Mesenchymal stem cell (in vitro differentiated cells and primary cell): ENCODE measurements at regions not wholly inside any gene's neighbourhood (a gene's known extent, or its start where the extent isn't known, plus 50 kb on each side); places are given as distances from the start of the nearest gene placed in this dataset.

Source experiments
- DNase-seq: peaks from one replicate; pipeline ENCODE4 v3.0.0-alpha.2; 2013
- H2AFZ ChIP-seq: one replicate; pipeline ENCODE4 v1.6.1; 2013; ENCODE audit warnings: low read depth, mild to moderate bottlenecking, control low read depth, inconsistent platforms, low read length, moderate library complexity
- H2AK5ac ChIP-seq: 2 replicates; pipeline ENCODE4 v1.6.1; 2013; ENCODE audit warnings: low read length, moderate library complexity, mild to moderate bottlenecking, inconsistent platforms; ENCODE audit not compliant: severe bottlenecking
- H2BK120ac ChIP-seq: one replicate; pipeline ENCODE4 v1.6.1; 2013; ENCODE audit warnings: low read depth, mild to moderate bottlenecking, inconsistent platforms, low read length, moderate library complexity
- H2BK12ac ChIP-seq, 2 experiments: one replicate each; pipeline ENCODE4 v1.6.1; 2013; ENCODE audit warnings: inconsistent platforms in 2 of 2, low read length in 2 of 2, mild to moderate bottlenecking in 2 of 2, moderate library complexity in 2 of 2, control low read depth in 1 of 2
- H2BK15ac ChIP-seq: one replicate; pipeline ENCODE4 v1.6.1; 2013; ENCODE audit warnings: mild to moderate bottlenecking, low read depth, inconsistent platforms; ENCODE audit not compliant: poor library complexity, severe bottlenecking
- H2BK5ac ChIP-seq: 2 replicates; pipeline ENCODE4 v1.6.1; 2013; ENCODE audit warnings: low read depth, mild to moderate bottlenecking, low read length, control low read depth, inconsistent platforms; ENCODE audit not compliant: poor library complexity, severe bottlenecking
- H3K14ac ChIP-seq, 2 experiments: one replicate each; pipeline ENCODE4 v1.6.1; 2013; ENCODE audit warnings: inconsistent platforms in 2 of 2, low read length in 2 of 2, control low read depth in 1 of 2, mild to moderate bottlenecking in 1 of 2, moderate library complexity in 1 of 2
- H3K18ac ChIP-seq, 2 experiments: one replicate each; pipeline ENCODE4 v1.6.1; 2013; ENCODE audit warnings: inconsistent platforms in 2 of 2, low read length in 2 of 2, control low read depth in 1 of 2, low read depth in 1 of 2, mild to moderate bottlenecking in 1 of 2
- H3K23ac ChIP-seq, 2 experiments: one replicate each; pipeline ENCODE4 v1.6.1; 2013; ENCODE audit warnings: inconsistent platforms in 2 of 2, low read length in 2 of 2, mild to moderate bottlenecking in 2 of 2, moderate library complexity in 2 of 2, control low read depth in 1 of 2
- H3K27ac ChIP-seq: 2 replicates; pipeline ENCODE4 v1.5.1; 2013; ENCODE audit warnings: mild to moderate bottlenecking, moderate library complexity, low read length, control low read depth, inconsistent platforms; ENCODE audit not compliant: poor library complexity, severe bottlenecking
- H3K27me3 ChIP-seq, 2 experiments: 2 replicates each; pipeline versions ENCODE4 v1.6.1 to v1.7.0; 2013; ENCODE audit warnings: low read length in 2 of 2, mild to moderate bottlenecking in 2 of 2, moderate library complexity in 2 of 2, control low read depth in 1 of 2, inconsistent platforms in 1 of 2; ENCODE audit not compliant: control insufficient read depth in 1 of 2, insufficient read depth in 1 of 2
- H3K36me3 ChIP-seq, 2 experiments: 2 replicates each; pipeline versions ENCODE4 v1.6.1 to v1.7.0; 2013; ENCODE audit warnings: low read length in 2 of 2, control low read depth in 1 of 2, inconsistent platforms in 1 of 2, low read depth in 1 of 2, mild to moderate bottlenecking in 1 of 2; ENCODE audit not compliant: insufficient read depth in 2 of 2, control insufficient read depth in 1 of 2
- H3K4ac ChIP-seq, 2 experiments: one replicate each; pipeline ENCODE4 v1.6.1; 2013; ENCODE audit warnings: inconsistent platforms in 2 of 2, low read length in 2 of 2, mild to moderate bottlenecking in 2 of 2, moderate library complexity in 2 of 2, control low read depth in 1 of 2, low read depth in 1 of 2
- H3K4me1 ChIP-seq: 2 replicates; pipeline ENCODE4 v1.6.1; 2013; ENCODE audit warnings: low read depth, low read length, control low read depth; ENCODE audit not compliant: control insufficient read depth, insufficient read depth
- H3K4me2 ChIP-seq: 2 replicates; pipeline ENCODE4 v1.6.1; 2013; ENCODE audit warnings: low read length, mild to moderate bottlenecking, inconsistent platforms; ENCODE audit not compliant: poor library complexity, severe bottlenecking
- H3K4me3 ChIP-seq, 2 experiments: 2 replicates each; pipeline versions ENCODE4 v1.5.1 to v1.7.0; 2013; ENCODE audit warnings: low read length in 2 of 2, mild to moderate bottlenecking in 2 of 2, control low read depth in 1 of 2, low read depth in 1 of 2; ENCODE audit not compliant: insufficient read depth in 1 of 2
- H3K79me1 ChIP-seq: replicated peaks from 2 replicates; pipeline ENCODE4 v1.6.1; 2013; ENCODE audit warnings: mild to moderate bottlenecking, control low read depth, low read length, inconsistent platforms; ENCODE audit not compliant: poor library complexity, severe bottlenecking
- H3K9ac ChIP-seq: 2 replicates; pipeline ENCODE4 v1.7.0; 2013; ENCODE audit warnings: mild to moderate bottlenecking, low read length, moderate library complexity
- H3K9me3 ChIP-seq: 2 replicates; pipeline ENCODE4 v1.7.0; 2013; ENCODE audit warnings: mild to moderate bottlenecking, low read length; ENCODE audit not compliant: control insufficient read depth
- H4K8ac ChIP-seq: one replicate; pipeline ENCODE4 v1.6.1; 2013; ENCODE audit warnings: inconsistent platforms, mild to moderate bottlenecking, low read length, moderate library complexity
- H4K91ac ChIP-seq: one replicate; pipeline ENCODE4 v1.6.1; 2013; ENCODE audit warnings: mild to moderate bottlenecking, low read length, inconsistent platforms
- WGBS: methylation state at CpG from one replicate; pipeline ENCODE4 v1.1.7; 2013; ENCODE audit warnings: mixed read lengths; 5-methylcytosine and 5-hydroxymethylcytosine counted together

DNA sequence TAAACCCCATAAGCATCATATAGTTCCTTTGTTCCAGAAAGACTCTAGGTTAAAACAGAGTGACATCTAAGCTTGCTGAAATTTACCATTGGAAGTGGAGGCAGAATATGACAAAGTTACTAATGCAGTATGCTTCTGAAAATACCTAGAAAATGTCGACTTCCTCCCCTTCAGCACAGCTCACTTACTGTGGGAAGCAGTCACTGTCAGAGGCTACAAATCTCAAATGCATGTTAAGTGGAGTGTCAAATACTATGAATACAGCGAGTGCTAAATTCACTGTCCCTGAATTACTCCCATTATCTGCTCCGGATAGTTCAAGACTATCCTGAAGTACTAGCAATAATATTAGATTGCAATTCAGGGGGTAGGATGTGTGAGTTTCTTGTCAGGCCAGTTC, 1454.6 kb downstream of the AACS start:
- Histone ChIP-seq H3K4me2 (no peak overlapping the region), H2AK5ac (no peak overlapping the region), H3K36me3 (no peaks in the 10 kb centered on the region), H3K4me1 (no peaks in the 10 kb centered on the region), H3K18ac (no peak overlapping the region), H3K27me3 (no peaks in the 10 kb centered on the region), H4K91ac (no peak overlapping the region), H3K9ac (no peak overlapping the region), H3K23ac (no peak overlapping the region), H2AFZ (no peak overlapping the region), H4K8ac (no peak overlapping the region), H3K79me1 (no peaks in the 10 kb centered on the region), H2BK120ac (no peak overlapping the region), H3K9me3 (no peaks in the 10 kb centered on the region), H2BK12ac (no peak overlapping the region), H2BK15ac (no peak overlapping the region), H3K4ac (no peak overlapping the region), H3K4me3 (no peak overlapping the region), H3K14ac (no peak overlapping the region), H2BK5ac (no peak overlapping the region), H3K27ac (no peak overlapping the region)
- DNase-seq = no peak
- 57% methylated on average over 1 of the region's 3 CpGs for WGBS

DNA sequence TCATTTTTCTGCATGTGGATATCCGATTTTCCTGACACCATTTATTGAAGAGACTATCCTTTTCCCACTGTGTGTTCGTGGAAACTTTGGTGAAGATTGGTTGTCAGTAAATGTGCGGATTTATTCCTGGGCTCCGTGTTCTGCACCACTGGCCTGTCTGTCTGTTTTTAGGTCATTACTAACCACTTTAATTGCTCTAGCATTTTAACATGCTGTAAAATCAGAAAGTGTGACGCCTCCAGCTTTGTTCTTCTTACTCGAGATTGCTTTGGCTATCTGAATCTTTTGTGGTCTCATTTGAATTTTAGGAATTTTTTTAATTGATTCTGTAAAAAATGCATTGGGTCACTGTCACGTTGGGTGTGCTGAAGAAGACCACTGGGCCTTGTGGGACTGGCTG, 1458.7 kb downstream of the AACS start:
- no peak overlapping the region for H3K4me2 ChIP-seq
- no peak overlapping the region for H2AK5ac ChIP-seq
- H3K36me3 ChIP-seq = no peaks in the 10 kb centered on the region
- no peak overlapping the region for H3K23ac ChIP-seq
- no peak overlapping the region for H4K91ac ChIP-seq
- H3K27ac ChIP-seq = no peak overlapping the region
- H3K18ac ChIP-seq = no peak overlapping the region
- H3K27me3 ChIP-seq = no peaks in the 10 kb centered on the region
- H3K14ac ChIP-seq = no peak overlapping the region
- no peak overlapping the region for H2BK15ac ChIP-seq
- no peak overlapping the region for H2AFZ ChIP-seq
- no peak overlapping the region for H2BK12ac ChIP-seq
- H3K4ac ChIP-seq = no peak overlapping the region
- no peak overlapping the region for H3K9ac ChIP-seq
- H3K79me1 ChIP-seq = no peaks in the 10 kb centered on the region
- no peak overlapping the region for H3K4me3 ChIP-seq
- no peak overlapping the region for H2BK120ac ChIP-seq
- DNase-seq = no peak
- H3K9me3 ChIP-seq = no peaks in the 10 kb centered on the region
- H2BK5ac ChIP-seq = no peak overlapping the region
- 50% methylated on average over 4 of the region's 7 CpGs for WGBS
- H4K8ac ChIP-seq = no peak overlapping the region
- H3K4me1 ChIP-seq = no peaks in the 10 kb centered on the region

DNA sequence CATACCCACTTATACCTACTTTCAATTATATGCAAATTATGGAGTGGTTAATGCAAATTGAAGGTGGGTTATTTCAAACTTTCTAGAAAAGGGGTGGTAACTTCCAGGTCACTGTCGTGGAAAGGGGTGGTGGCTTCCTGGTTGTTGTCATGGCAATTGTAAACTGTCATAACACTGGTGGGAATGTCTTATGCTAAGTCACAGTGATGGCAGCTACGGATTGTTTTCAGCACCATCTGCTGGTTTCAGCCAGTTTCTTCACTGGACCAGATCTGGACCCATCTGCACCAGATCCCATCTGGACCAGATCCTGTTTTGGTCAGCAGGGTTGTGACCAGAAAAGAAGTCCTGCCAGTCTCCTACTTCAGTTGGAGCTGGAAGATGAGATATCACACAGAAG, 1469.3 kb downstream of the AACS start:
- Histone ChIP-seq H3K9ac (no peak overlapping the region), H3K4me3 (no peak overlapping the region), H4K91ac (no peak overlapping the region), H2AK5ac (no peak overlapping the region), H4K8ac (no peak overlapping the region), H3K4me1 (no peaks in the 10 kb centered on the region), H3K18ac (no peak overlapping the region), H3K4me2 (no peak overlapping the region), H3K36me3 (no peaks in the 10 kb centered on the region), H2BK12ac (no peak overlapping the region), H3K14ac (no peak overlapping the region), H2AFZ (no peak overlapping the region), H3K9me3 (no peaks in the 10 kb centered on the region), H3K23ac (no peak overlapping the region), H2BK5ac (no peak overlapping the region), H3K27me3 (no peaks in the 10 kb centered on the region), H2BK120ac (no peak overlapping the region), H3K4ac (no peak overlapping the region), H2BK15ac (no peak overlapping the region), H3K79me1 (no peaks in the 10 kb centered on the region), H3K27ac (no peak overlapping the region)
- no peak for DNase-seq
- 47% methylated on average over 2 of the region's 2 CpGs for WGBS

DNA sequence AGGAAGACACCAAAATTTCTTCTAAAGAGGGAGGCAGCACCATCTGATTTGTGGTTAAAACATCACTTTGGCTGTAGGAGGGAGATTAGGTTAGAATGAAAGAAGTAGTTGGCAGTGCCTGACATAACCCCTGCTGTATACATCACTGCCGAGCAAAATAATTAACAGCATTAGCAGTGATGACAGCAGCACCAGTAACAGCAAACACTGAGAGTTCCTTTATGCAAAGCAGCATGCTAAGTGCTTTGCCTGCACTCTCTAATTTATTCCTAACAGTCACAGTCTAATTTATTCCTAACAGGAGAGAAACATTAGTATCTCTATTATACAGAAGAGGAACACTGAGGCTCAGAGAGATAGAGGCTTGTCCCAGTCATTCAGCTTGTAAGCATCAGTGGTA, 1469.7 kb downstream of the AACS start:
- Histone ChIP-seq H3K27me3 (no peaks in the 10 kb centered on the region), H3K9ac (no peak overlapping the region), H3K23ac (no peak overlapping the region), H3K27ac (no peak overlapping the region), H2AFZ (no peak overlapping the region), H3K4me1 (no peaks in the 10 kb centered on the region), H4K8ac (no peak overlapping the region), H2AK5ac (no peak overlapping the region), H2BK15ac (no peak overlapping the region), H3K14ac (no peak overlapping the region), H3K36me3 (no peaks in the 10 kb centered on the region), H2BK120ac (no peak overlapping the region), H3K4me2 (no peak overlapping the region), H4K91ac (no peak overlapping the region), H3K9me3 (peaks cover 2% of the 10 kb centered on the region), H2BK12ac (no peak overlapping the region), H2BK5ac (no peak overlapping the region), H3K4me3 (no peak overlapping the region), H3K79me1 (no peaks in the 10 kb centered on the region), H3K4ac (no peak overlapping the region), H3K18ac (no peak overlapping the region)
- no peak for DNase-seq
- 100% methylated on average over 1 of the region's 1 CpG for WGBS
